OCI-LY3 (cell line): ENCODE measurements at regions not wholly inside any gene's neighbourhood (a gene's known extent, or its start where the extent isn't known, plus 50 kb on each side); places are given as distances from the start of the nearest gene placed in this dataset.
A peak's percentile ranks its signal among the peaks of the same experiment; 100 is the strongest.

Experiments
- H2AFZ ChIP-seq: fragments of 200-600, 300-600 bp; shearing (Covaris generic); 2 replicates; pipeline ENCODE4 v1.6.0; 2014; ENCODE audit warnings: antibody characterized with exemption, low read depth, low read length
- H3K27ac ChIP-seq: fragments of 200-600, 300-600 bp; sonication (generic); 2 replicates; pipeline ENCODE4 v1.5.1; 2014; ENCODE audit warnings: mild to moderate bottlenecking, low read length, moderate library complexity, mixed read lengths
- H3K27me3 ChIP-seq: fragments of 200-600, 300-600 bp; sonication (generic); 2 replicates; pipeline ENCODE4 v1.6.1; 2014; ENCODE audit warnings: low read depth, low read length, mixed read lengths
- H3K36me3 ChIP-seq: fragments of 200-600, 300-600 bp; sonication (generic); replicated peaks from 2 replicates; pipeline ENCODE3; 2014; ENCODE audit warnings: low read depth, low read length, mixed read lengths
- H3K4me1 ChIP-seq: fragments of 300-600, 200-600 bp; sonication (generic); 2 replicates; pipeline ENCODE4 v1.6.1; 2014; ENCODE audit warnings: low read length, mixed read lengths
- H3K4me2 ChIP-seq: fragments of 200-600, 300-600 bp; sonication (generic); 2 replicates; pipeline ENCODE4 v1.6.1; 2014; ENCODE audit warnings: low read length, mixed read lengths
- H3K4me3 ChIP-seq: fragments of 300-600, 200-600 bp; sonication (generic); 2 replicates; pipeline ENCODE4 v1.5.1; 2014; ENCODE audit warnings: antibody characterized with exemption, mild to moderate bottlenecking, low read length, moderate library complexity
- H3K79me2 ChIP-seq: fragments of 300-600, 200-600 bp; shearing (Covaris generic); 2 replicates; pipeline ENCODE4 v1.6.1; 2014; ENCODE audit warnings: mild to moderate bottlenecking, low read length, mixed read lengths
- H3K9ac ChIP-seq: fragments of 300-600, 200-600 bp; shearing (Covaris generic); 2 replicates; pipeline ENCODE4 v1.6.0; 2014; ENCODE audit warnings: mild to moderate bottlenecking, low read length, moderate library complexity
- H3K9me3 ChIP-seq: fragments of 200-600, 300-600 bp; shearing (Covaris generic); 2 replicates; pipeline ENCODE4 v1.6.1; 2014; ENCODE audit warnings: low read length, mixed read lengths; ENCODE audit not compliant: insufficient read depth
- H4K20me1 ChIP-seq: fragments of 200-600, 300-600 bp; sonication (generic); 2 replicates; pipeline ENCODE4 v1.6.1; 2016; ENCODE audit warnings: low read length, mixed read lengths; ENCODE audit not compliant: insufficient read depth
- EZH2phosphoT487 ChIP-seq: fragments of 200-600 bp; shearing (Covaris generic); IDR thresholded peaks from 2 replicates; pipeline ENCODE4 v1.6.1; 2018; ENCODE audit warnings: antibody characterized with exemption, mixed run types, low read depth
- TF ChIP-seq, protein P1 (sequence below): fragments of 200-600, 300-600 bp; sonication (generic); IDR thresholded peaks from 2 replicates; pipeline ENCODE4 v1.5.1; 2014; ENCODE audit warnings: antibody characterized with exemption, low read length, low read depth

DNA sequence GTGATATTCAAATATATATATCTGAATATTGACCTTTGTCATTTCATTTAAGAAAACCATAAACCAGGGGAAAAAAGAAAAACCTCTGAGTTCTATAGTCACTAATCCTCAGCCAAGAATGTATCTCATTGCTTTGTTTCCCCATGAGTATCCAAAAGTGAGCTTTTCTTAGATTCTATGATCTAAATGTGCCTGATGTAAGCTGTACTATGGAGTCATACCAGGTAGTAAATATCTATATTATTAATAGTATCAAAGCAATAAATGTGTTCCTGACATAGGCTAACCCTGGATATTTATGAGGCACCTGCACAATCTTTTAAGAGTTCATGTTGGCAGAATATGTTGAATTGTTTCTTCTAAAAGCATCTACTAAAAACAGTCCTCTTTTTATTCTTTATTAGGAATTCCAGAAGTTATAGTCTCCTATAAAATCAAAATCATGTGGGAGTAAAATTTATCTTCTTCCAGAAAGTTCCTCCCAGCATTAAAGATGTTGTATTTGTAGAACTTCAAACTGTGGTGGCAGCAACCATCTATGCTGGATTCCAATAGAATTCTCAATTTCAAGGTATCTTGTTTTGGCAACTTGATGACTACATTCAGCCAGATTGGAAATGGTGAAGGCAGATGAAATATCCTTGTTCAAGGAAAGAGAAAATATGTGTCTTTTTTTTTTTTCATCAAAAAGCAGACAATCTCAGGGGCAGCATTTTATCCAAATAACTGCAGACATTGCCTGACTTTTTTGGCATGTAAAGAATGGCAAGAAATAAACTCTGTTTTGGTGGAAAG is 139.7 kb upstream of the RASSF8 start:
- Histone ChIP-seq H3K27me3 (no peaks in the 10 kb centered on the region), H2AFZ (no peak overlapping the region), H4K20me1 (no peaks in the 10 kb centered on the region), H3K79me2 (no peaks in the 10 kb centered on the region), H3K36me3 (no peaks in the 10 kb centered on the region), H3K27ac (no peak overlapping the region), H3K9ac (no peak overlapping the region), H3K4me2 (no peak overlapping the region), H3K4me3 (no peak overlapping the region), H3K9me3 (no peaks in the 10 kb centered on the region), H3K4me1 (peaks cover 15% of the 10 kb centered on the region)
- no peak for TF ChIP-seq EZH2phosphoT487
- TF ChIP-seq, protein P1, sequence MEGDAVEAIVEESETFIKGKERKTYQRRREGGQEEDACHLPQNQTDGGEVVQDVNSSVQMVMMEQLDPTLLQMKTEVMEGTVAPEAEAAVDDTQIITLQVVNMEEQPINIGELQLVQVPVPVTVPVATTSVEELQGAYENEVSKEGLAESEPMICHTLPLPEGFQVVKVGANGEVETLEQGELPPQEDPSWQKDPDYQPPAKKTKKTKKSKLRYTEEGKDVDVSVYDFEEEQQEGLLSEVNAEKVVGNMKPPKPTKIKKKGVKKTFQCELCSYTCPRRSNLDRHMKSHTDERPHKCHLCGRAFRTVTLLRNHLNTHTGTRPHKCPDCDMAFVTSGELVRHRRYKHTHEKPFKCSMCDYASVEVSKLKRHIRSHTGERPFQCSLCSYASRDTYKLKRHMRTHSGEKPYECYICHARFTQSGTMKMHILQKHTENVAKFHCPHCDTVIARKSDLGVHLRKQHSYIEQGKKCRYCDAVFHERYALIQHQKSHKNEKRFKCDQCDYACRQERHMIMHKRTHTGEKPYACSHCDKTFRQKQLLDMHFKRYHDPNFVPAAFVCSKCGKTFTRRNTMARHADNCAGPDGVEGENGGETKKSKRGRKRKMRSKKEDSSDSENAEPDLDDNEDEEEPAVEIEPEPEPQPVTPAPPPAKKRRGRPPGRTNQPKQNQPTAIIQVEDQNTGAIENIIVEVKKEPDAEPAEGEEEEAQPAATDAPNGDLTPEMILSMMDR: no peak

DNA sequence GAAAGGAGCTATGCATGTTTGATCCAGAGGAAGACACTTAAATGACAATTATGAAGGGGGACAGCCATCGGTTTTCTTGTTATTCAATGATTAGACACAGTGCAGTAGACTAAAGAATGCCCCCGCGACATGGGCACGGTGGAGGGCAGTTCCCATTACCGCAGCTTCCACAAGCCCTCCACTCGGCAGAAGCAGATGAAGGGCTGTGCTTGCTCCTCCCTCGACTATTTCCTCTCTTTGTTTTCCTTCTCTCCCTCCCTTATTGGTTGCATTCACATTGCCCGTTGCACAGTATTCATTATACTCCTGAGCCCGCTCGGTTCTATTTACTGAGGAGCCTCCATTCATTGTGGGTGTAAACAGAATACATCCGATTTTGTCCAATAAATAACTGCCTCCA is 138.8 kb upstream of the RASSF8 start:
- peaks cover 13% of the 10 kb centered on the region for H3K4me1 ChIP-seq
- H3K9me3 ChIP-seq: no peaks in the 10 kb centered on the region
- H3K27ac ChIP-seq: no peak overlapping the region
- no peak overlapping the region for H3K9ac ChIP-seq
- no peaks in the 10 kb centered on the region for H3K36me3 ChIP-seq
- no peak overlapping the region for H3K4me2 ChIP-seq
- no peak overlapping the region for H3K4me3 ChIP-seq
- no peaks in the 10 kb centered on the region for H3K27me3 ChIP-seq
- no peak overlapping the region for H2AFZ ChIP-seq
- no peak for TF ChIP-seq EZH2phosphoT487
- TF ChIP-seq, protein P1: no peak
- no peaks in the 10 kb centered on the region for H4K20me1 ChIP-seq
- no peaks in the 10 kb centered on the region for H3K79me2 ChIP-seq

DNA sequence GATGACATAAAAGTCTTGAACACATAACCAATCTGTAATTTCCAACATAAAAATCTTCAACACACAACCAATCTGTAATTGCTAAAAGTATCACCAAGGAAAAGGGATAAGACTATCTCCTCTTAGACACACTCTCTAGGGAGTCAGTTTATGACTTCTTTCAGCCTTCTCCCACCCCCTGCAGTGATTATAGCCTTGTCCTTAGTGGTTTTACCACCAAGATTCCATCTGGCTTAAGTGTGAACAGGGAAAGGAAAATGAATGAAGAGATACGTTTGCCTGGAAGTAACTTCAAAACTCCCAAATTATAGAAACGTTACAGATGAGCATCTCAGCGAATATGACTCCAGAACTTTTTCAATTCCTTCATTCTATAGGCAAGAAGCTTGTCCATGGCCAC is 136.2 kb upstream of the RASSF8 start:
- no peaks in the 10 kb centered on the region for H3K27me3 ChIP-seq
- H3K4me2 ChIP-seq: no peak overlapping the region
- H3K9ac ChIP-seq: no peak overlapping the region
- H3K4me1 ChIP-seq: peaks cover 14% of the 10 kb centered on the region
- H3K36me3 ChIP-seq: no peaks in the 10 kb centered on the region
- no peak overlapping the region for H3K27ac ChIP-seq
- TF ChIP-seq EZH2phosphoT487: no peak
- TF ChIP-seq, protein P1: no peak
- no peaks in the 10 kb centered on the region for H3K79me2 ChIP-seq
- no peaks in the 10 kb centered on the region for H4K20me1 ChIP-seq
- no peak overlapping the region for H2AFZ ChIP-seq
- no peaks in the 10 kb centered on the region for H3K9me3 ChIP-seq
- no peak overlapping the region for H3K4me3 ChIP-seq

DNA sequence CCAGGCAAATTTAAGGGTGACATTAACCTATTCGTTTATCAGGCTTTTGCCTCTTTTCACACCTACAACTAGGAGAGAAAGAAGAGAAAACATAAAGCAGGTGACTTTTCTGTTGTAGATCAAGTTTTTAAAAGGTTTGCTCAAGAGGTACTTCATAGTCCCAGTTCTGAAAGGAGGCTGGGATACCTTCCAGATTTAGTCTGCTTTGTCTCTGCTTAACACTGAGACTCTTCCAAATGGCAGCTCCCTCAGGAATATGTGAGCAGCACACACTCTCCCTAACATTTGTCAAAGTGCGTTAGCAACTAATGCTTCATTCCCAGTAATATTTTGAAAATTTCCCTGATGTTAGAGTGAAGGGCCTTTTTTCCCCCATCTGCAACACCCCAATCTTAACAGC is 133.7 kb upstream of the RASSF8 start:
- TF ChIP-seq, protein P1: no peak
- no peak for TF ChIP-seq EZH2phosphoT487
- Histone ChIP-seq H2AFZ (peak overlapping the region; percentile 96; the same call in 1 of the 2 replicates), H3K79me2 (no peaks in the 10 kb centered on the region), H3K36me3 (no peaks in the 10 kb centered on the region), H4K20me1 (no peaks in the 10 kb centered on the region), H3K27me3 (0 out of 2 replicates have a peak, but pooled peaks cover 3% of the 10 kb centered on the region), H3K27ac (no peak overlapping the region), H3K4me3 (no peak overlapping the region), H3K9ac (no peak overlapping the region), H3K4me1 (peaks cover 14% of the 10 kb centered on the region), H3K9me3 (no peaks in the 10 kb centered on the region), H3K4me2 (no peak overlapping the region)
